ENCODE measurements at regions not wholly inside any gene's neighbourhood (a gene's known extent, or its start where the extent isn't known, plus 50 kb on each side); places are given as distances from the start of the nearest gene placed in this dataset. TPM values are rescaled to one million over a fixed set of nuclear protein-coding genes. Genes with fewer than 3 reads are reported as not detected.

DNA sequence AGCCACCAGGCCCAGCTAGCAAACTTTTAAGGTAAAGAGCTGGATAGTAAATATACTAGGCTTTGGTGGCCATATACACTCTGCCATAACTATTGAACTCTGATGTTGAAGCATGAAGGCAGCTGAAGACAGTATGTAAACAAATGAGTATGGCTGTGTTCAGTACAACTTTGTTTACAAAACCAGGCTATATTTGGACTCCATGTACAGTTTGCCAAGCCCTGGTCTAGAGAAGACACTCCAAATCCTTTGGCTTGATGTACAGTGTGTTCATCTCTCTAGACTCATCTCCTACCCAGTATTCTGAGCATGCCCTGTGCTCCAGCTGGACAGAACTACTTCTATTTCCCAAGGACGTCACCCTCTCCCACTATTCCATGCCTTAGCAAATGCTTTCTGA is 54.3 kb upstream of the MEGF10 start (continued):
- TF ChIP-seq, protein P1, sequence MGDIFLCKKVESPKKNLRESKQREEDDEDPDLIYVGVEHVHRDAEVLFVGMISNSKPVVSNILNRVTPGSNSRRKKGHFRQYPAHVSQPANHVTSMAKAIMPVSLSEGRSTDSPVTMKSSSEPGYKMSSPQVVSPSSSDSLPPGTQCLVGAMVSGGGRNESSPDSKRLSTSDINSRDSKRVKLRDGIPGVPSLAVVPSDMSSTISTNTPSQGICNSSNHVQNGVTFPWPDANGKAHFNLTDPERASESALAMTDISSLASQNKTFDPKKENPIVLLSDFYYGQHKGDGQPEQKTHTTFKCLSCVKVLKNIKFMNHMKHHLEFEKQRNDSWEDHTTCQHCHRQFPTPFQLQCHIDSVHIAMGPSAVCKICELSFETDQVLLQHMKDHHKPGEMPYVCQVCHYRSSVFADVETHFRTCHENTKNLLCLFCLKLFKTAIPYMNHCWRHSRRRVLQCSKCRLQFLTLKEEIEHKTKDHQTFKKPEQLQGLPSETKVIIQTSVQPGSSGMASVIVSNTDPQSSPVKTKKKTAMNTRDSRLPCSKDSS (IDR thresholded peaks at IDR 0.05; ENCODE audit: low read depth, partially characterized antibody), result no peak
- TF ChIP-seq SETDB1 (IDR thresholded peaks at IDR 0.05; ENCODE audit: low read length) (no peak), GATA2 (CRISPR knock-in tag; IDR thresholded peaks at IDR 0.05) (no peak), ZNF197 (CRISPR knock-in tag; IDR thresholded peaks at IDR 0.05; ENCODE audit: low read depth) (no peak), NCOA4 (IDR thresholded peaks at IDR 0.05; ENCODE audit: partially characterized antibody) (no peak), STAT5B (CRISPR knock-in tag; IDR thresholded peaks at IDR 0.05) (no peak)
- TF ChIP-seq, protein P2, sequence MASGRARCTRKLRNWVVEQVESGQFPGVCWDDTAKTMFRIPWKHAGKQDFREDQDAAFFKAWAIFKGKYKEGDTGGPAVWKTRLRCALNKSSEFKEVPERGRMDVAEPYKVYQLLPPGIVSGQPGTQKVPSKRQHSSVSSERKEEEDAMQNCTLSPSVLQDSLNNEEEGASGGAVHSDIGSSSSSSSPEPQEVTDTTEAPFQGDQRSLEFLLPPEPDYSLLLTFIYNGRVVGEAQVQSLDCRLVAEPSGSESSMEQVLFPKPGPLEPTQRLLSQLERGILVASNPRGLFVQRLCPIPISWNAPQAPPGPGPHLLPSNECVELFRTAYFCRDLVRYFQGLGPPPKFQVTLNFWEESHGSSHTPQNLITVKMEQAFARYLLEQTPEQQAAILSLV (tag; IDR thresholded peaks at IDR 0.05), result no peak

Small RNA genes in the stretch of these regions (small RNA-seq; reads per million reads assigned to genes)
- not detected for gene AC011416.2
- not detected for gene MRPS5P3
